ENCODE measurements at regions not wholly inside any gene's neighbourhood (a gene's known extent, or its start where the extent isn't known, plus 50 kb on each side); places are given as distances from the start of the nearest gene placed in this dataset.

DNA sequence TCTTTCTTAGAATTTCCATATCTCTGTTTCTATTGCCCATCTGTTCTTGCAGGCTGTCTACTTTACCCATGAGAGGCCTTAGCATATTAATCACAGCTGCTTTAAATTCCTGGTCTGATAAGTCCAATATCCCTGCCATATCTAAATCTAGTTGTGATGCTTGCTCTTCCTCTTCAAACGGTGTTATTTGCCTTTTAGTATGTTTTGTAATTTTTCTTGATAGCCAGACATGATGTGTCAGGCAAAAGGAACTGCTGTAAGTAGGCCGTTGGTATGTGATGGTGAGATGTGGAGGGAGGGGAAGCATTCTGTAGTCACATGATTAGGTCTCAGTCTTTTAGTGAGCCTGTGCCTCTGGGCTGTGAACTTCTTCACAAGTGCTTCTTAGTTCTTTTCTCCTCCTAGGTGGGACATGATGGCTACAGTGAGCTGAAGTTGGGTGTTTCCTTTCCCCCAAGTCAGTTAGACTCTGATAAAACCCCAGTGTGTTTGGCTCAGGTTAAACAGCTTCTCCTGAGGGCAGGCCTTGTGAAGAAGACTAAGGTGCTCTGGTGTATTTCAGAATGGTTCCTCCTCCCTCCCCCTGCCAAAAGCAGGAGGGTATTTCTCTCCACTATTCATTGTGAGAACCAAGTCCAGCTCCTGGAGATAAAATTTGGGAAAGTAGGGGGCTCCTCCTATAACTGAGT is 195.9 kb upstream of the PARP11 start:
- Histone ChIP-seq H3F3A (ENCODE audit: insufficient read depth, low read length, poor library complexity, severe bottlenecking) (no peaks in the 10 kb centered on the region), H3K4me3 (ENCODE audit: low read length) (no peak overlapping the region), H3K36me3 (ENCODE audit: insufficient read depth, low read length) (no peaks in the 10 kb centered on the region), H3K27me3 (ENCODE audit: insufficient read depth, low read depth, low read length) (no peaks in the 10 kb centered on the region), H3K9ac (ENCODE audit: low read length) (no peak overlapping the region), H3K27ac (ENCODE audit: low read length) (no peak overlapping the region), H3K4me2 (ENCODE audit: low read length) (no peak overlapping the region), H3K9me2 (ENCODE audit: insufficient read depth, low read length) (no peaks in the 10 kb centered on the region), H2AFZ (ENCODE audit: low read depth, low read length) (no peak overlapping the region), H4K20me1 (ENCODE audit: insufficient read depth) (no peaks in the 10 kb centered on the region), H3K79me2 (replicated peaks; ENCODE audit: insufficient read depth, low read length) (no peaks in the 10 kb centered on the region), H3K9me3 (ENCODE audit: low read length) (no peaks in the 10 kb centered on the region)
- TF ChIP-seq, protein P1, sequence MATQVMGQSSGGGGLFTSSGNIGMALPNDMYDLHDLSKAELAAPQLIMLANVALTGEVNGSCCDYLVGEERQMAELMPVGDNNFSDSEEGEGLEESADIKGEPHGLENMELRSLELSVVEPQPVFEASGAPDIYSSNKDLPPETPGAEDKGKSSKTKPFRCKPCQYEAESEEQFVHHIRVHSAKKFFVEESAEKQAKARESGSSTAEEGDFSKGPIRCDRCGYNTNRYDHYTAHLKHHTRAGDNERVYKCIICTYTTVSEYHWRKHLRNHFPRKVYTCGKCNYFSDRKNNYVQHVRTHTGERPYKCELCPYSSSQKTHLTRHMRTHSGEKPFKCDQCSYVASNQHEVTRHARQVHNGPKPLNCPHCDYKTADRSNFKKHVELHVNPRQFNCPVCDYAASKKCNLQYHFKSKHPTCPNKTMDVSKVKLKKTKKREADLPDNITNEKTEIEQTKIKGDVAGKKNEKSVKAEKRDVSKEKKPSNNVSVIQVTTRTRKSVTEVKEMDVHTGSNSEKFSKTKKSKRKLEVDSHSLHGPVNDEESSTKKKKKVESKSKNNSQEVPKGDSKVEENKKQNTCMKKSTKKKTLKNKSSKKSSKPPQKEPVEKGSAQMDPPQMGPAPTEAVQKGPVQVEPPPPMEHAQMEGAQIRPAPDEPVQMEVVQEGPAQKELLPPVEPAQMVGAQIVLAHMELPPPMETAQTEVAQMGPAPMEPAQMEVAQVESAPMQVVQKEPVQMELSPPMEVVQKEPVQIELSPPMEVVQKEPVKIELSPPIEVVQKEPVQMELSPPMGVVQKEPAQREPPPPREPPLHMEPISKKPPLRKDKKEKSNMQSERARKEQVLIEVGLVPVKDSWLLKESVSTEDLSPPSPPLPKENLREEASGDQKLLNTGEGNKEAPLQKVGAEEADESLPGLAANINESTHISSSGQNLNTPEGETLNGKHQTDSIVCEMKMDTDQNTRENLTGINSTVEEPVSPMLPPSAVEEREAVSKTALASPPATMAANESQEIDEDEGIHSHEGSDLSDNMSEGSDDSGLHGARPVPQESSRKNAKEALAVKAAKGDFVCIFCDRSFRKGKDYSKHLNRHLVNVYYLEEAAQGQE (IDR thresholded peaks at IDR 0.05; ENCODE audit: borderline replicate concordance), result no peak
- TF ChIP-seq MXI1 (conservative IDR thresholded peaks at IDR 0.05; ENCODE audit: poor library complexity, severe bottlenecking) (no peak), EP300 (conservative IDR thresholded peaks at IDR 0.05; ENCODE audit: poor library complexity, severe bottlenecking) (no peak)

DNA sequence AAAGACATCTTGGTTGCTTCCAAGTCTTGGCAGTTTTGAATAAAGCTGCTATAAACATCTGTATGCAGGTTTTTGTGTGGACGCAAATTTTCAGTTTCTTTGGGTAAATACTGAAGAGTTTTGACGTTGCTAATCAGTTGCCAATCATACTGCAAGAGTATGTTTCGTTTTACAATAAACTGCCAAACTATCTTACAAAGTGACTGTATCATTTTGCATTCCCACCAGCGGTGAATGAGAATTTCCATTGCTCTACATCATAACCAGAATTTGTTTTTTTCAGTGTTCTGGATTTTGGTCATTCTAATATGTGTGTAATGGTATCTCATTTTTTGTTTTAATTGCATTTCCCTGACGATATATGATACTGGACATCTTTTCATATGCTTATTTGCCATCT is 190.8 kb upstream of the PARP11 start:
- Histone ChIP-seq H3K36me3 (ENCODE audit: insufficient read depth, low read length) (no peaks in the 10 kb centered on the region), H3F3A (ENCODE audit: insufficient read depth, low read length, poor library complexity, severe bottlenecking) (no peaks in the 10 kb centered on the region), H3K79me2 (replicated peaks; ENCODE audit: insufficient read depth, low read length) (no peaks in the 10 kb centered on the region), H3K4me2 (ENCODE audit: low read length) (no peak overlapping the region), H3K9me3 (ENCODE audit: low read length) (no peaks in the 10 kb centered on the region), H3K27me3 (ENCODE audit: insufficient read depth, low read depth, low read length) (no peaks in the 10 kb centered on the region), H3K27ac (ENCODE audit: low read length) (no peak overlapping the region), H3K9ac (ENCODE audit: low read length) (no peak overlapping the region), H3K9me2 (ENCODE audit: insufficient read depth, low read length) (no peaks in the 10 kb centered on the region), H4K20me1 (ENCODE audit: insufficient read depth) (no peaks in the 10 kb centered on the region), H3K4me3 (ENCODE audit: low read length) (no peak overlapping the region), H2AFZ (ENCODE audit: low read depth, low read length) (no peak overlapping the region)
- TF ChIP-seq TAF1 (IDR thresholded peaks at IDR 0.05; ENCODE audit: low read depth) (no peak), EZH2 (IDR thresholded peaks at IDR 0.05; ENCODE audit: borderline replicate concordance, insufficient read depth, low read length, poor library complexity, severe bottlenecking) (no peak), MXI1 (conservative IDR thresholded peaks at IDR 0.05; ENCODE audit: poor library complexity, severe bottlenecking) (no peak), RAD21 (conservative IDR thresholded peaks at IDR 0.05) (no peak), POLR2AphosphoS5 (IDR thresholded peaks at IDR 0.05) (no peak), EP300 (conservative IDR thresholded peaks at IDR 0.05; ENCODE audit: poor library complexity, severe bottlenecking) (no peak), SMC3 (conservative IDR thresholded peaks at IDR 0.05; ENCODE audit: poor library complexity) (no peak)
- TF ChIP-seq, protein P2, sequence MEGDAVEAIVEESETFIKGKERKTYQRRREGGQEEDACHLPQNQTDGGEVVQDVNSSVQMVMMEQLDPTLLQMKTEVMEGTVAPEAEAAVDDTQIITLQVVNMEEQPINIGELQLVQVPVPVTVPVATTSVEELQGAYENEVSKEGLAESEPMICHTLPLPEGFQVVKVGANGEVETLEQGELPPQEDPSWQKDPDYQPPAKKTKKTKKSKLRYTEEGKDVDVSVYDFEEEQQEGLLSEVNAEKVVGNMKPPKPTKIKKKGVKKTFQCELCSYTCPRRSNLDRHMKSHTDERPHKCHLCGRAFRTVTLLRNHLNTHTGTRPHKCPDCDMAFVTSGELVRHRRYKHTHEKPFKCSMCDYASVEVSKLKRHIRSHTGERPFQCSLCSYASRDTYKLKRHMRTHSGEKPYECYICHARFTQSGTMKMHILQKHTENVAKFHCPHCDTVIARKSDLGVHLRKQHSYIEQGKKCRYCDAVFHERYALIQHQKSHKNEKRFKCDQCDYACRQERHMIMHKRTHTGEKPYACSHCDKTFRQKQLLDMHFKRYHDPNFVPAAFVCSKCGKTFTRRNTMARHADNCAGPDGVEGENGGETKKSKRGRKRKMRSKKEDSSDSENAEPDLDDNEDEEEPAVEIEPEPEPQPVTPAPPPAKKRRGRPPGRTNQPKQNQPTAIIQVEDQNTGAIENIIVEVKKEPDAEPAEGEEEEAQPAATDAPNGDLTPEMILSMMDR (IDR thresholded peaks at IDR 0.05; ENCODE audit: poor library complexity, severe bottlenecking), result no peak
- TF ChIP-seq, protein P1 (IDR thresholded peaks at IDR 0.05; ENCODE audit: borderline replicate concordance), result no peak
